ENCODE measurements at regions not wholly inside any gene's neighbourhood (a gene's known extent, or its start where the extent isn't known, plus 50 kb on each side); places are given as distances from the start of the nearest gene placed in this dataset.

- TF ChIP-seq EZH2 (IDR thresholded peaks at IDR 0.05) (no peak), CTCF (IDR thresholded peaks at IDR 0.05) (no peak), EZH2phosphoT487 (IDR thresholded peaks at IDR 0.05) (no peak)
Observed at GRCh38 chr3:98646680-98647079, 53.3 kb upstream of the CPOX start.
